SHP77 treated with DMSO at 0.1 percent for 48 hours (cell line): ENCODE measurements at regions not wholly inside any gene's neighbourhood (a gene's known extent, or its start where the extent isn't known, plus 50 kb on each side); places are given as distances from the start of the nearest gene placed in this dataset.
"Not testable (repeated sequence)": the region's sequence is repeated elsewhere in the genome, so short reads cannot be mapped to it uniquely, and the experiment has no call there.

ENCODE experiments used
- DNase-seq: peaks from one replicate; lab custom pipeline; 2025; lab: John Stamatoyannopoulos, UW

- no peak for DNase-seq
These were observed 213.3 kb upstream of the IGFBP3 start for GRCh38 chr7:46134385-46134784.

- no peak for DNase-seq
These were observed 212.7 kb upstream of the IGFBP3 start for GRCh38 chr7:46133751-46134150.

DNA sequence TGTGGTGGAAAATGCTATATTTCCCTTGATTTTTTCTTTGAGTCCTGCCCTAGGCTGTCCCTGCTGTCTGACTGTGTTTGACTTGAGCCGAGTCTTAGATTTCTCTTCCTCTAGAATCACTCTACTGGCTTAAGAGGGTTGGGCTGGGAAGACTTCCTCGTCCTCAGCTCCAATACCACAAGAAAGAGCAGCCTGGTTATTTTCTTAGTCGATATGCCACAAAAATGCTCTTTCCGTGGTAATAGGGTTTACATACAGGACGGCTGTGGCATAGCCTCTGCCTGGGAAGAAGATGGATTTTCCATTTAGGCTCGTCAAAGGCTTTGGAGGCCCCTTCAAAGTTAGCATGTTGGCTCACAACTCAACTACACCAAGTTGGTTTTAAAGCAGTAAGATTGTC lies 212.0 kb upstream of the IGFBP3 start:
- no peak for DNase-seq

- no peak for DNase-seq
These were observed 211.1 kb upstream of the IGFBP3 start for GRCh38 chr7:46131916-46132795.

- no peak for DNase-seq
These were observed 208.8 kb upstream of the IGFBP3 start for GRCh38 chr7:46129831-46130230.

DNA sequence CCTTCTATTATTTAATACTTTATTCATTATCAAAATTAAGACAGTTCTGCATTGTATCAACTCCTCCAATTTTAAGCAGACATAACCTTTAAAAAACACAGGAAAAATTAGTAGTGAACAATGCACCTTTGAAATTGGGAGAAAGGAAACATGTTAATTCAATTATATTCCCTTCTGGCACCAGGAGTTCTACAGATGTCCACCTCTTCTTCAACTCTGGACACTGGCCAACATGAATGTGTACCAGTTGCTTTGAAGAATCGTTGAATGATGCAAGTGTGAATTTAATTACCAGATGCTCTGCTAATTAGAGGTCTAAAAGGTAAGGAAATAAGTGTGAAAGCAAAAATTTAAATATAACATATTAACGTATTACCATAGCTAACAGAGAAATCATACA lies 206.7 kb upstream of the IGFBP3 start:
- no peak for DNase-seq

GRCh38 chr7:46126675-46127300 lies 205.7 kb upstream of the IGFBP3 start:
- DNase-seq = no peak

- no peak for DNase-seq
These were observed 202.8 kb upstream of the IGFBP3 start for GRCh38 chr7:46123756-46124343.

DNA sequence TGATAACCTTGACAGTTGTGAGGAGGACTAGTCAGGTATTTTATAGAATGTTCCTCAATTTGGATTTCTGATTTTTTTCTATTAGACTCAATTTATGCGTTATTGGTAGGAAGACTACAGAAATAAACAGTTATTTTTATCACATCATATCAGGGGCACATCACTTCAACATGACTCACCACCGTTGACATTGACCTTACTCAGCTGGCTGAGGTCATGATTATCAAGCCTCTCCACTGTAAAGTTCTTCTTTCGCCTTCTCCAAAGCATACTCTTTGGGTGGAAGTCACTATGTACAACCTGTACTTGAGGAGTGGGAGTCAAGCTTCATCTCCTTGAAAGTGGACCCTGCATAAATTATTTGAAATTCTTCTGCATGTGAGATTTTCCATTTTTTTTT lies 194.3 kb upstream of the IGFBP3 start:
- DNase-seq = no peak

DNA sequence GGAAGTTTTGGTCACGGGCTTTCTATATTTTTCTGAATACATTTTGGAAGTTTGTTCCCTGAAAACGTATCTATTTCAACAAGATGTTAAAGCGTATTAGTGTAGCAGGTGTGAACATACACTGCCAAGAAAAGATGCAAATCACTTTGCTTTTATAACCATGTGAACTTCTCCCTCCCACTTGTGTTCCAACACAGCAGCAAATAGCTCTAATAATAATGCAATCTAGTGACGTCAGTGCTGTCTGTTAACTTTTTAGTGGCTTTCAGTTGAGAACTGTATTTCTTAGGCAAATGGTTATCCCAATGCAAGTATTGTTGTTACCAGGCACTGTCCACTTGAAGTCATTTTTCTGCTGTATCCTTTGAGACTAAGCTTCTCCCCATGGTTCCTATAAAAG lies 188.4 kb upstream of the IGFBP3 start:
- no peak for DNase-seq

GRCh38 chr7:46108272-46108671 lies 187.2 kb upstream of the IGFBP3 start:
- DNase-seq = no peak

GRCh38 chr7:46107610-46108217 lies 186.6 kb upstream of the IGFBP3 start:
- DNase-seq = no peak

GRCh38 chr7:46100521-46100920 lies 179.4 kb upstream of the IGFBP3 start:
- DNase-seq = no peak

DNA sequence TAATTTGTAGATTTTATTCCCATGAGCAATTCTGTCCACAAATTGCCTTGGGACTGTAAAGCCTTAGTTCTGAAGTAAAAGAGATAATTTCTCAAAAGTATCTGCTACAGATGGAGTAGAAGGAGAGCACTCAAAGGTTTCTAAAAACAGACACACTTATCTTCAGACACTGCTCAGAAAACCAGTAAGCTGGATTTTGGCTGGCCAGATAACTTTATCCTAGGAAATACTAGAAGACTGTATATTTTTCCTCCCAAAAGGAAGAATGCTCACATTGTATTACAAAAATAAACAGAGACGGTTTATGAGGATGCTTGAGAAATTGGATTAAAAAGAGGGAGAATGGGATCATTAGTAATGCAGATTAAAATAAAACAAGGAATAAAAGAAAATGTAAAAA lies 178.0 kb upstream of the IGFBP3 start:
- no peak for DNase-seq

DNA sequence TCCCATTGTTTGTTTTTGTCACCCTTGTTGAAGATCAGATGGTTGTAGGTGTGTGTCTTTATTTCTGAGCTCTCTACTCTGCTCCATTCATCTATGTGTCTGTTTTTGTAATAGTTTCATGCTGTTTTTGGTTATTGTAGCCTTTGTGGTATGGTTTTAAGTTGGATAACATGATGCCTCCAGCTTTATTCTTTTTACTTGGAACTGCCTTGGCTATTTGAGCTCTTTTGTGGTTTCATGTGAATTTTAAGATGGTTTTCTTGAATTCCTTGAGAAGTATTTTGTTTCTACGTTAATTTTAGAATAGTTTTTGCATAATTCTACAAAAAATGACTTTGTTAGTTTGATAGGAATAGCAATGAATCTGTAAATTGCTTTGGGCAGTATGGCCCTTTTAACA lies 170.0 kb upstream of the IGFBP3 start:
- DNase-seq = no peak

DNA sequence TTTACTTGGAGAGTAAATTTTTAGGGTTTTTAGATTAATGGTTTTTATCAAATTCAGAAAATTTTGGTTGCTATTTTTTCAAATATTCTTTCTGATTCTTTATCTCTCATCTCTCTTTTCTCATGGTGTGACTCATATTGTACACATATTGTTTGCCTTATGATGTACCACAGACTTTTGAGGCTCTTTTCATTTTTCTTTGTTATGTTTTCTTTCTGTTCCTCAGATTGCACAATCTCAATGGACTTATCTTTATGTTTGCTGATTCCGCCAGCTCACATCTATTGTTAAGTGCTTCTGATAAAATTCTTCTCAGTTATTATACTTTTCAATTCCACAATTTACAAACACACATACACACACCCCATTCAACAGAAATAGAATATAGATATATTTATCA lies 168.2 kb upstream of the IGFBP3 start:
- DNase-seq = no peak

- DNase-seq = not testable (repeated sequence)
These were observed 167.4 kb upstream of the IGFBP3 start for GRCh38 chr7:46088486-46088885.

- DNase-seq = no peak
These were observed 159.6 kb upstream of the IGFBP3 start for GRCh38 chr7:46080595-46081159.

DNA sequence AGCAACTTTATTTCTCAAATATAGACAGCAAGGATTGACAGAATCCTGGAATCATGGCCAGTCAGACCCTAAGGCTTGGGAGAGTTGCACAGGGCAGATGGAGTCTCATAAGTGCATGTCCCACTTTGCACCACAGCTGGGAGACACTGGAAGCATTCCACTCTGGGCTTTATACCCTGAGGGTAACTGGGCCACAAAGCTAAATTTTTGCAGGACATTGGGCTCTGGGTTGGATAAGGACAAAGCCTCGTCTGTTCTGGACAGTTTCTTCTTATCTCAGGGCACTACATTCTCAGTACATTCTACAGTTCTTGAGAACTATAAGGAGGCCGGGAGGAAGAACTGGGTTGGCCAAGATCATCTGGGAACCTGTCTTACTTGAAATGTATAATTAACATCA lies 158.3 kb upstream of the IGFBP3 start:
- DNase-seq = no peak

DNA sequence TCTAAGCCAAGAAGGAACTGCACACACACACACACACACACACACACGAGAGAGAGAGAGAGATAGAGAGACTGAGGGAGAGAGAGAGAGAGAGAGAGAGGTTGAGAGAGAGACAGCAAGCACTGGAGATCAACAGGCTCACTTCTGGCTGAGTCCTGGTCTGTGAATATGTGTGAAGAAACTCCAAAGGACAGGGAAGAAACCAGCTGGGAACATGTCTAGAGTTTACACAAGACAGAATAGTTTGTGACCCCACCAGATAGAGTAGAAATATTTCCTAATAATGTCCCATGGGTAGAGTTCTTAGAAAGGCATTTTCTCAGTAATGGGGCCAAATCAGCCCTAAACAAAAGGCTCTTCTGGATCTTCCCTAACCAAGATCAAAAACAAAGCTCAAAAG lies 155.5 kb upstream of the IGFBP3 start:
- DNase-seq = no peak

GRCh38 chr7:46072722-46073121 lies 151.7 kb upstream of the IGFBP3 start:
- no peak for DNase-seq

DNA sequence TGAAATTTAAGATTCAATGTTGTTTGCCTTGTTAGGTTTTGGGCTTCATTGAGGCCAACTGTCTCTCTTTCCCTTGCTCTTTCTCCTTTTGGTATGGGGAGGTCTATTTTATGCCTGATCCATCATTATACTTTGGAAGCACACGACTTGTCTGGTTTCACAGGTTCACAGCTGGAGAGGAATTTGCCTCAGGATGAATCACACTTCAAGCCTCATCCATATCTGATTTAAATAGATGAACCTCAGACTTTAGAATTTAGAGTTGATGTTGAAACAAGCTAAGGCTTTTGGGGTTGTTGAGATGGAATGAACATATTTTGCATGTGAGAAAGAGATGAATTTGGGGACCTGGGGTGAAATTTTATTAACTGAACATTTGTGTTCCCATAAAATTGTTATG lies 150.5 kb upstream of the IGFBP3 start:
- DNase-seq = no peak

GRCh38 chr7:46071076-46071475 lies 150.0 kb upstream of the IGFBP3 start:
- no peak for DNase-seq
